Mesodermal cell (in vitro differentiated cells): ENCODE measurements at regions not wholly inside any gene's neighbourhood (a gene's known extent, or its start where the extent isn't known, plus 50 kb on each side); places are given as distances from the start of the nearest gene placed in this dataset.

Experiments
- H3K27ac ChIP-seq: 2 replicates; pipeline ENCODE4 v1.7.0; 2013; ENCODE audit warnings: mild to moderate bottlenecking, low read depth, low read length, moderate library complexity; ENCODE audit not compliant: severe bottlenecking
- H3K36me3 ChIP-seq: 2 replicates; pipeline ENCODE4 v1.7.1; 2013; ENCODE audit warnings: mild to moderate bottlenecking, low read length, moderate library complexity; ENCODE audit not compliant: control insufficient read depth, insufficient read depth
- H3K4me1 ChIP-seq: one replicate; pipeline ENCODE4 v1.7.1; 2013; ENCODE audit warnings: mild to moderate bottlenecking, low read length; ENCODE audit not compliant: insufficient read depth, control insufficient read depth, poor library complexity, severe bottlenecking
- H3K4me3 ChIP-seq: 2 replicates; pipeline ENCODE4 v1.7.0; 2013; ENCODE audit warnings: low read length, control low read depth, mild to moderate bottlenecking; ENCODE audit not compliant: insufficient read depth, poor library complexity, severe bottlenecking; ENCODE audit errors: extremely low read depth
- H3K9me3 ChIP-seq: 2 replicates; pipeline ENCODE4 v1.7.1; 2013; ENCODE audit warnings: mild to moderate bottlenecking, low read length, moderate library complexity; ENCODE audit not compliant: control insufficient read depth
- WGBS, 2 experiments: methylation state at CpG; one replicate each; pipeline ENCODE4 v1.1.5; 2013; ENCODE audit warnings: missing lambda C conversion rate in 2 of 2; ENCODE audit not compliant: insufficient coverage in 2 of 2; 5-methylcytosine and 5-hydroxymethylcytosine counted together

DNA sequence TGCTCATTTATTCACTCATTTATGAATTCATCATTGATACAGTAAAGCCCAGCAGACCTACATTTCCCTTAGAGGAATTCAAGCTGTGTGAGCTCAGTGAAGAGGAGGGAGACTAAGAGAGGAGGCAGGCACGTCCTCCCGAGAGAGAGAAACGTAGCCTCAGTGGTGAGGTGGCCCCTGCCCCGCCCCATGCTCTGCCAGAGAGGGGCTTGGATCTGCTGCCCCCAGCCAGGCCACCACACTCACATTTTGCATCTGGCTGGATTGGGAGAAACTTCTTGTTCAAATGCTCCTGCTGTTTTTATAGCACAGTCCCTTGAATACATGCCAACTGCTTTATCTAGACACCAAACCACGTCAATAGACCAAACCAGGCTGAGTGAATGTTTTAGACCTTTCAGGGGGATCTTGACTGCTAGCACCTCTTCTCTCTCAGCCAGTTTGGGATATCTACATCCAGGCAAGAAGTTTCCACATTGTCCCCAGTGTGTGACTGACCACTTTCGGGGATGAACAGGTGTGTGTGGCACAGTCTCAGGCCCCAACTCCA is 67.7 kb upstream of the AJAP1 start:
- H3K4me1 ChIP-seq: no peaks in the 10 kb centered on the region
- H3K27ac ChIP-seq: no peak overlapping the region
- no peaks in the 10 kb centered on the region for H3K9me3 ChIP-seq
- 70 to 100% methylated on average over 1 to 6 of the region's 6 CpGs for WGBS, 2 experiments
- H3K36me3 ChIP-seq: no peaks in the 10 kb centered on the region
- H3K4me3 ChIP-seq: no peak overlapping the region

DNA sequence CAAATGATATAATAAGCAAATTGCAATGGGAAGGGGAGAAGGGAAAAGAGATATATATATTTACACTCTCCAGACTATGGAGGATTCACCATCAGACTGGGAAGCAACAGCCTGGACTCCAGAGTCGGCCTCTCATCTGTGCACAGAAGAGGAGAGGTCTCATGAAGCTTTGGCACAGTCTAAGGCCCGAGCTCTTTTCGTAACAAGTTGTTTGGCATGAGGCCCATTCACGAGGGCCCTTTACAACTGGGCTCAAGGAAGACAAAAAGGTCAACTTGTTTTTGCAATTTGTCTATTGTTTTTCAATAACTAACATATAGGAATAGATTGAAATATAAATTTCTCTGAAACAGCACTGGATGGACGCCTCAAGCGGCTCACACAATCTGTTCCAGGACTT is 66.7 kb upstream of the AJAP1 start:
- Histone ChIP-seq H3K9me3 (no peaks in the 10 kb centered on the region), H3K4me1 (no peaks in the 10 kb centered on the region), H3K36me3 (no peaks in the 10 kb centered on the region), H3K4me3 (no peak overlapping the region), H3K27ac (no peak overlapping the region)
- WGBS, 2 experiments: 94 to 100% methylated on average over 1 to 3 of the region's 6 CpGs

DNA sequence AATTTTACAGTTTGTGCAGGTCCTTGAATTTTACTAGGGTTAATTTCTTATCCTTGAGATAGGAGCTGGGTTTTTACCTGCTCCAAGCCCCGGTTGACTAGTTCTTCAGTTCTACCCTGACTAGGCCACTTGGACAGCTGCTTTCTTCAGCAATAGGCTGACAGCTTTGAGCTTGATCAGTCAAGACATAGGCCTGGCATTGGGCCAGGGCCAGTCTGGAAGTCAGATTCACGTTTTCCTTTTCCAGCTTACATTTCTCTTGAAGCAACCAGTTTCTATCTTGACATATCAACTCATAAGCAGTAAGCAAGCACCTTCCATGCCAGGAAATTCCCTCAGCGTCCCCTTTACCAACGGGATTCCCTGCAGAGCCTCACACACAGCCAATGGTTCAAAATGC is 63.7 kb upstream of the AJAP1 start:
- 87 to 91% methylated on average over 4 of the region's 4 CpGs for WGBS, 2 experiments
- Histone ChIP-seq H3K4me1 (no peaks in the 10 kb centered on the region), H3K27ac (no peak overlapping the region), H3K36me3 (no peaks in the 10 kb centered on the region), H3K4me3 (no peak overlapping the region), H3K9me3 (no peaks in the 10 kb centered on the region)

DNA sequence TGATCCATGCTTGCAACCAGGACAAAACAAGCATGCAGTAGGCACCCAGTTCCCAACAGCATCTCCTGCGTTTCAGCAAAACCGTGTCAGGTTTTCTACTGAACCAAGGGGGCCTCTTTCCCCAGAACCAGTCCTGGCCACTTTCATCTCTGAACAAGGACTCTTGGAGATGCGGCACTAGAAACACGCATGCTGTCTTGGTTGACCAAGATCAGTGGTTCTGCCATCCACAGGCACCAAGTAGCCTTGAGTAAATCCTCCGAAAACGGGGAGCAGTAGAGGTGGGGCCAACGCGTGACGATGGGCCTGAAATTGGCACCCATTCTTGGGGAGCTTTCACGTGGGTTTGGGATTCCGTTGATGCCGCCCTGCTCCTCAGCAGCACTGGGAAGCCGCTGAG is 62.5 kb upstream of the AJAP1 start:
- Histone ChIP-seq H3K4me1 (no peaks in the 10 kb centered on the region), H3K9me3 (no peaks in the 10 kb centered on the region), H3K27ac (no peak overlapping the region), H3K4me3 (no peak overlapping the region), H3K36me3 (no peaks in the 10 kb centered on the region)
- WGBS, 2 experiments: 88 to 97% methylated on average over 13 of the region's 13 CpGs

DNA sequence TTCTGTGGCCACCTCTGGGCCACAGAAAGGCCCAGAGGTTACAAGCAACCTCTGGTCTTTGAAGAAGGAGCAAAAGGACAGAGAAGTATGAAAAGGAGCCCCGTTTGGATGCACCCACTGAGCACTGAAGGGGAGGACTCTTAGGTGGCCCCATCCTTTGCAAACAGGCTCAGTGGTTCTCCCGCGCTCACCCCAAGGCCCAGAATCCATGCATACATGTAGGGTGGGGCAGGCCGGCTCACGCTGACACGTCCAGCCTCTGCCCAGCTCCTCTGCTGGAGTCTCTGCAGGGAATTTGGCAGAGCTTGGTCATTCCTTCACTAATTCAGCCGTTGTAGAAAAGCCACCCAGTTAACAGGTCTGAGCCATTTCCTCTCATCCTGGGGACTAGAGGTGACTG is 61.3 kb upstream of the AJAP1 start:
- Histone ChIP-seq H3K4me3 (no peak overlapping the region), H3K9me3 (no peaks in the 10 kb centered on the region), H3K36me3 (no peaks in the 10 kb centered on the region), H3K27ac (no peak overlapping the region), H3K4me1 (no peaks in the 10 kb centered on the region)
- WGBS, 2 experiments: 90% methylated on average over 4 to 7 of the region's 7 CpGs

DNA sequence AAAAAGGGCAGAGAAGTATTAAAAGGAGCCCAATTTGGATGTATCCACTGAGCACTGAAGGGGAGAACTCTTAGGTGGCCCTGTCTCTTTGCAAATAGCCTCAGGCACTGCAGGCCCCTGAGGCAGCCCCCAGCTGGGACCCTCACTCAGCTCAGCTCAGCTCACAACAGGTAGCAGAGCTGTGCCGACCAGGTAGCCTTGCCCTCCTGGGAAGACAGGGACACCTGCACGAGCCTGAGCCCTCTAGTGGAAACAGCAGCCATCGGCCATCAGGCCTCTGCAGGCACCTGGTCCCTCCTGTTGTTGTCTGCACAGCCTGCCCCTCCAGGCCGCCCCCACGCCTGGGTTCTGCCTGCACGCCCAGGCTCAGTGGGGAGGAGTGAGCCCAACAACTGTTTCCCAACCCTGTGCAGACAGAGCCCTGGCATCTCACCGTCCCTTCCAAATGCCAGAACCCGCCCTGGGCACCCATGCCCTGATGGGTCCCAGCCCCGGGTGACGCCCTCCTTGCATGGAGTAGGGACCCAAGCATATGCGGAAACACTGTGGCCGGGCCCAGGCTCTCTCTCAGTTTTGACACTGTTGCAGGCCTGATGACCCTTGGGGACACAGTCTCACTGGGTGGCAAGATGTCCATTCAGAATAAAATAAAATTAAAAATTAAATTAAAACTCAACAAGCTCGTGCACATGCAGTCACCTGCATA is 60.0 kb upstream of the AJAP1 start:
- 81 to 83% methylated on average over 11 of the region's 13 CpGs for WGBS, 2 experiments
- Histone ChIP-seq H3K4me3 (no peak overlapping the region), H3K27ac (no peak overlapping the region)

DNA sequence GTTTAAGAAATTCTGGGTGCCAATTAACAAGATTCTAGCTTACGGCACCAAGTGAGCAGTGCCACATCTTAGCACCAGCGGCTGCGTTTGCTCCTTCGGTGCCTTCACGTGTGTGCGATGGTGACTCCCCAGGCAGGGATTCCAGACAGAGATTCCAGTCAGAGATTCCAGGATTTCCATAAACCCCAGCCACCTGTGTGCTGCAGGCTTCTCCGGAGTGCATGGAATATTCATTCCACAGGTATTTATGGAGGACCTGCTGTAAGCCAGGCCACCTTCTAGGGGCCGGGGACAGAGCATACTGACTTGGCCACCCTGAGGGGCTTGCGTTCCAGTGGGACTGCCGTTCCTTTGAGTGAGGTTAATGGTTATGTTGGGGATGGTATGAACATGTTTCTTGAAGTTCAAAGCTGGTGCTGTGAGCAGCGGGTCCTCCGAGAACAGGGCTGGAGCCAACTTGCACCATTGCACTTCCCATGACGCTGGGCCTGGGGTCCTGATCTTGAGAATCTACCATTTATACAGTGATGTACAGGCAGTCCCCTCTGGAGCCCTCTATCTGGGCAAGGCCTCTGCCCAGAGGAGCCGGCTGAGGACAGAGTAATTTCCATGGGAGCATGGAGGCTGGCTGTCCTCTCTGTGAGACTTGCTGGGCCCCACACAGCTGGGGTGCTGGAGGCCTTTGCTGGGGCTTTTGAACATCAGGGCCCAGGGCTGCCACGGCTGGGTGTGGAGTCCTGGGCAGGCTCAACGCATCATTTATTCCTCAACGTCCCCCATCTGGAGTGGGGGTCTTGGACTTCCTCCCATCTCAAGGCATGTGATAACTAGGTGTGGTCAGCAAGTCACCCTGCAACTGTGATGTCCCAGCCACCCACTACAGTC is 58.8 kb upstream of the AJAP1 start:
- Histone ChIP-seq H3K9me3 (no peaks in the 10 kb centered on the region), H3K36me3 (no peaks in the 10 kb centered on the region), H3K27ac (no peak overlapping the region), H3K4me1 (no peaks in the 10 kb centered on the region), H3K4me3 (no peak overlapping the region)
- 89 to 94% methylated on average over 15 to 16 of the region's 17 CpGs for WGBS, 2 experiments

More for the DNA sequence above, 60.0 kb upstream of the AJAP1 start:
- Histone ChIP-seq H3K9me3 (no peaks in the 10 kb centered on the region), H3K4me1 (no peaks in the 10 kb centered on the region), H3K36me3 (no peaks in the 10 kb centered on the region)

DNA sequence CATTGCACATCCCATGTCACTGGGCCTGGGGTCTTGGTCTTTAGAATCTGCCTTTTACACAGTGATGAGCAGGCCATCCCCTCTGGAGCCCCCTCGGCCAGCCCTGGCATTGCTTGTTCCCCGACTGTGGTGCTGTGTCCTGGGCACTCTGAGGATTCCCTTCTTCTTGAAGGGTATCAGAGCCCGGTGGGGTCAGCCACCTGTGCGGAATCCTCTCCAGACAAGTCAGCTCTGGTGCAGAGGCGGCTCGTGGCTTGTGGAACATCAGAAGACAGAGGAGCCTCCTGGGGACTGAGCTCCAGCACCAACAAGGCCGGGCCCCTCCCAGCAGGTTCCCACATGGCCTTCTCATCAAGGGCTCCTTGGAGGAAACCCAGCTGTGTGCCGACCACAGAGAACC is 57.9 kb upstream of the AJAP1 start:
- Histone ChIP-seq H3K9me3 (no peaks in the 10 kb centered on the region), H3K4me3 (no peak overlapping the region), H3K27ac (no peak overlapping the region), H3K36me3 (no peaks in the 10 kb centered on the region), H3K4me1 (no peaks in the 10 kb centered on the region)
- WGBS, 2 experiments: 89 to 93% methylated on average over 7 to 8 of the region's 8 CpGs

DNA sequence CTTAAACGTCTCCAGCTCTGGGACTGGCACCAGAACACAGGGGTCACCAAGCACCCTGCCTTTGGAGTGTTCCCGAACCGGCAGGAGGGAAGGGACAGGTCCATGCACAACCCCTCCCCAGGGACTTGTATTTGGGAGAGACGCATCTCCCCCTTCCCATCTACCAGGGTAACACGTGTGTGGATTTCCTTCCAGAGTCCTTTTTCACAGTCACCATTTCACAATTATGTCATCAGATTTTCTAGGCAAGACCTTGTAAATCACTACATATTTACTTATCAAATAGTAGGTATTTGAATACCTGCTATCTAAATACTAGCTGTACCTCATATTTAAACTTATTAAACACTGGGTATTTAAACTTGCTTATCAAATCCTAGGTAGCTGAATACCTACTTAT is 57.4 kb upstream of the AJAP1 start:
- Histone ChIP-seq H3K4me1 (no peaks in the 10 kb centered on the region), H3K36me3 (no peaks in the 10 kb centered on the region), H3K9me3 (no peaks in the 10 kb centered on the region), H3K4me3 (no peak overlapping the region), H3K27ac (no peak overlapping the region)
- WGBS, 2 experiments: 93 to 94% methylated on average over 4 to 5 of the region's 5 CpGs

DNA sequence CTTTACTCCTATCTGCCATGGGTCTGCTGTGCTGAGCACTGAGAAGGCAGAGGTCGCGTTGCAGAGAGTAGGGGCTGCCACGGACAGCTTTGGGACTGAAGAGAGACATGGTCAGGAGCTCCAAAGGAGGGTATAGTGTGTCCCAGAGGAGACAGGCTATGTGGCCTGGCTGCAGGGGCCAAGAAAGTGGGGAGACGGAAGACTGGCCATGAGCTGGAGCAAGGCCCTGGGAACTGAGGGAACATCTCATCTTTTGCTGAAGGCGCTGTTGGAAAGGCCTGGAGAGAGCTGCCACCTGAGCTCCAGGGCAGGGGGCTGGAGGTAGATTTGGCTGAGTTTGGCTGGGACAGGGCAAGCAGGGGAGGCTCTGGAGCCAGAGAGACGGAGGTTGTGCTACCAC is 55.8 kb upstream of the AJAP1 start:
- 80 to 81% methylated on average over 5 to 6 of the region's 6 CpGs for WGBS, 2 experiments

DNA sequence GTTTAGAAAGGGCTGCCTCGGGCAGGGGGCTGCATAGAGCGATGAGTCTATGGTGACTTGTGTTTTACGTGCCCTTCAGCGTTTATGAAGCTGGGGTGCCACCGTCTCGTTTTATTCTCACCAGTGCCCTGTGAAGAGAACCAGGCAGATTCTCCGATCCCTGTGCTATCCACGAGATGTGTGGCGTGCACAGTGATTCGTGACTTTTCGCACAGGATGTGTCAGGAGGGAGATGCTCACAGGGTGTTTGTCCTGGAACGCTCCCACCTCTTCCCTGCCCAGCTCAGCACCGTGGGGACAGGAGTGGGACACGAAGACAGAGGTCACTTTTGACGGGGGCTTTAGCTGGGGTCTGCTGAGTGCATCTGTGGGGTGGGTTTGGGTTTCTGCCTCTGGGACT is 54.9 kb upstream of the AJAP1 start:
- peaks cover 7% of the 10 kb centered on the region for H3K4me1 ChIP-seq
- no peak overlapping the region for H3K27ac ChIP-seq
- no peaks in the 10 kb centered on the region for H3K36me3 ChIP-seq
- H3K4me3 ChIP-seq: no peak overlapping the region
- H3K9me3 ChIP-seq: no peaks in the 10 kb centered on the region
- WGBS, 2 experiments: 97 to 100% methylated on average over 9 to 15 of the region's 15 CpGs

More for the DNA sequence above, 55.8 kb upstream of the AJAP1 start:
- Histone ChIP-seq H3K9me3 (no peaks in the 10 kb centered on the region), H3K4me1 (peaks cover 7% of the 10 kb centered on the region), H3K36me3 (no peaks in the 10 kb centered on the region), H3K27ac (no peak overlapping the region), H3K4me3 (no peak overlapping the region)
